Common myeloid progenitor, CD34-positive (primary cell): ENCODE measurements at regions not wholly inside any gene's neighbourhood (a gene's known extent, or its start where the extent isn't known, plus 50 kb on each side); places are given as distances from the start of the nearest gene placed in this dataset.
"Not testable (repeated sequence)": the region's sequence is repeated elsewhere in the genome, so short reads cannot be mapped to it uniquely, and the experiment has no call there.

Source experiments
- CTCF ChIA-PET: fragments of 350-600 bp; sonication (Branson Sonifier 250); formaldehyde crosslinking; loops from one replicate; lab custom pipeline; 2021; ENCODE audit warnings: antibody characterized with exemption; lab: Charles Lee
- POLR2A ChIA-PET: fragments of 350-600 bp; sonication (Branson Sonifier 250); formaldehyde crosslinking; loops from one replicate; lab custom pipeline; 2021; ENCODE audit warnings: antibody characterized with exemption; lab: Charles Lee
- DNase-seq, 3 donors: peaks; one replicate each; pipeline versions ENCODE4 v3.0.0 to v3.0.0-alpha.2; 2013
- H3K27ac ChIP-seq, 2 experiments: 1 replicate in 1 of 2; 2 replicates in 1 of 2; pipeline ENCODE4 v1.7.0; 2013; ENCODE audit warnings: inconsistent platforms in 2 of 2, low read length in 2 of 2, mild to moderate bottlenecking in 2 of 2, low read depth in 1 of 2, moderate library complexity in 1 of 2; ENCODE audit not compliant: severe bottlenecking in 2 of 2, insufficient read depth in 1 of 2, poor library complexity in 1 of 2
- H3K27me3 ChIP-seq, 5 experiments: replicated peaks in 2 of 5; 1 replicate in 3 of 5; 2 replicates in 2 of 5; pipeline versions ENCODE4 v1.6.1 to v1.7.0; 2013; ENCODE audit warnings: low read length in 4 of 5, mild to moderate bottlenecking in 2 of 5, moderate library complexity in 2 of 5, inconsistent platforms in 1 of 5; ENCODE audit not compliant: insufficient read depth in 5 of 5, control insufficient read depth in 4 of 5
- H3K36me3 ChIP-seq, 4 experiments: 1 replicate in 2 of 4; 2 replicates in 2 of 4; pipeline versions ENCODE4 v1.6.1 to v1.7.0; 2013; ENCODE audit warnings: low read length in 3 of 4, control low read depth in 1 of 4, mild to moderate bottlenecking in 1 of 4; ENCODE audit not compliant: control insufficient read depth in 4 of 4, insufficient read depth in 4 of 4
- H3K4me1 ChIP-seq, 4 experiments: 1 replicate in 3 of 4; 2 replicates in 1 of 4; pipeline versions ENCODE4 v1.6.1 to v1.7.1; 2013; ENCODE audit warnings: low read length in 3 of 4, mild to moderate bottlenecking in 3 of 4, control low read depth in 1 of 4, inconsistent platforms in 1 of 4, moderate library complexity in 1 of 4; ENCODE audit not compliant: control insufficient read depth in 4 of 4, insufficient read depth in 4 of 4; ENCODE audit errors: control extremely low read depth in 1 of 4
- H3K4me3 ChIP-seq, 7 experiments: 1 replicate in 4 of 7; 2 replicates in 3 of 7; pipeline versions ENCODE4 v1.5.1 to v1.7.0; 2013; ENCODE audit warnings: mild to moderate bottlenecking in 7 of 7, low read length in 6 of 7, moderate library complexity in 6 of 7, inconsistent platforms in 2 of 7, low read depth in 2 of 7, control low read depth in 1 of 7; ENCODE audit not compliant: insufficient read depth in 4 of 7, control insufficient read depth in 1 of 7; ENCODE audit errors: extremely low read depth in 1 of 7
- H3K9me3 ChIP-seq, 5 experiments: 1 replicate in 4 of 5; 2 replicates in 1 of 5; pipeline versions ENCODE4 v1.6.1 to v1.7.1; 2013; ENCODE audit warnings: low read length in 4 of 5, mild to moderate bottlenecking in 2 of 5, inconsistent platforms in 1 of 5, low read depth in 1 of 5, moderate library complexity in 1 of 5; ENCODE audit not compliant: control insufficient read depth in 4 of 5, insufficient read depth in 2 of 5; ENCODE audit errors: control extremely low read depth in 1 of 5
- WGBS: methylation state at CpG from one replicate; pipeline ENCODE4 v1.1.5; 2013; ENCODE audit not compliant: insufficient coverage; 5-methylcytosine and 5-hydroxymethylcytosine counted together

- WGBS, result 82% methylated on average over 2 of the region's 3 CpGs
- H3K4me1 ChIP-seq, result no peaks in the 10 kb centered on the region
These were observed 347.9 kb upstream of the ATP10A start for GRCh38 chr15:26210980-26211379.

GRCh38 chr15:26201177-26201858 is 338.2 kb upstream of the ATP10A start:
- H3K4me3 ChIP-seq, result no peak overlapping the region
- H3K9me3 ChIP-seq, result no peaks in the 10 kb centered on the region
- no peak for DNase-seq
- 72% methylated on average over 6 of the region's 9 CpGs for WGBS
- H3K4me1 ChIP-seq, result no peaks in the 10 kb centered on the region
- CTCF ChIA-PET, result no interaction called here
- POLR2A ChIA-PET, result no interaction called here
- H3K36me3 ChIP-seq, result no peaks in the 10 kb centered on the region
- no peak overlapping the region for H3K27ac ChIP-seq
- no peaks in the 10 kb centered on the region for H3K27me3 ChIP-seq

More at GRCh38 chr15:26210980-26211379, 347.9 kb upstream of the ATP10A start:
- CTCF ChIA-PET, result interaction anchor here (1.0 kb wide), 1 partner anchor 15 kb away, joined by 3 read pairs; no protein-coding TSS in a partner anchor
- no peak for DNase-seq
- POLR2A ChIA-PET, result no interaction called here
- no peak overlapping the region for H3K4me3 ChIP-seq
- H3K27me3 ChIP-seq, result no peaks in the 10 kb centered on the region
- H3K36me3 ChIP-seq, result no peaks in the 10 kb centered on the region
- no peak overlapping the region for H3K27ac ChIP-seq
- no peaks in the 10 kb centered on the region for H3K9me3 ChIP-seq

GRCh38 chr15:26200427-26200826 is 337.3 kb upstream of the ATP10A start:
- Histone ChIP-seq H3K4me1 (no peaks in the 10 kb centered on the region), H3K9me3 (no peaks in the 10 kb centered on the region), H3K27me3 (no peaks in the 10 kb centered on the region), H3K27ac (no peak overlapping the region), H3K36me3 (no peaks in the 10 kb centered on the region), H3K4me3 (no peak overlapping the region)
- POLR2A ChIA-PET, result no interaction called here
- CTCF ChIA-PET, result no interaction called here
- DNase-seq, result no peak
- 63% methylated on average over 7 of the region's 8 CpGs for WGBS

GRCh38 chr15:26197719-26198118 is 334.6 kb upstream of the ATP10A start:
- CTCF ChIA-PET, result no interaction called here
- no peaks in the 10 kb centered on the region for H3K36me3 ChIP-seq
- POLR2A ChIA-PET, result no interaction called here
- no peak overlapping the region for H3K4me3 ChIP-seq
- 96% methylated on average over 5 of the region's 5 CpGs for WGBS
- H3K27ac ChIP-seq, result no peak overlapping the region
- H3K27me3 ChIP-seq, result no peaks in the 10 kb centered on the region
- H3K9me3 ChIP-seq, result no peaks in the 10 kb centered on the region
- DNase-seq, result no peak
- no peaks in the 10 kb centered on the region for H3K4me1 ChIP-seq

- 67% methylated on average over 1 of the region's 1 CpG for WGBS
- CTCF ChIA-PET, result no interaction called here
- POLR2A ChIA-PET, result no interaction called here
These were observed 333.9 kb upstream of the ATP10A start for GRCh38 chr15:26197060-26197459.

GRCh38 chr15:26191193-26191592 is 328.1 kb upstream of the ATP10A start:
- Histone ChIP-seq H3K27ac (no peak overlapping the region), H3K4me3 (no peak overlapping the region), H3K27me3 (no peaks in the 10 kb centered on the region), H3K9me3 (no peaks in the 10 kb centered on the region), H3K36me3 (no peaks in the 10 kb centered on the region), H3K4me1 (no peaks in the 10 kb centered on the region)
- ChIA-PET CTCF (interaction anchor here (0.7 kb wide), 1 partner anchor 9 kb away, joined by 3 read pairs; no protein-coding TSS in a partner anchor), POLR2A (no interaction called here)
- WGBS, result 67% methylated on average over 1 of the region's 2 CpGs
- DNase-seq, result no peak

More at GRCh38 chr15:26197060-26197459, 333.9 kb upstream of the ATP10A start:
- Histone ChIP-seq H3K4me3 (no peak overlapping the region), H3K27me3 (no peaks in the 10 kb centered on the region), H3K9me3 (no peaks in the 10 kb centered on the region), H3K4me1 (no peaks in the 10 kb centered on the region), H3K36me3 (no peaks in the 10 kb centered on the region), H3K27ac (no peak overlapping the region)
- DNase-seq, result no peak

GRCh38 chr15:26186138-26186537 is 323.0 kb upstream of the ATP10A start:
- CTCF ChIA-PET, POLR2A ChIA-PET, DNase-seq: not testable (repeated sequence)

More at GRCh38 chr15:26186138-26186537, 323.0 kb upstream of the ATP10A start:
- 93% methylated on average over 10 of the region's 10 CpGs for WGBS
- H3K9me3 ChIP-seq, H3K4me3 ChIP-seq, H3K27me3 ChIP-seq, H3K36me3 ChIP-seq, H3K4me1 ChIP-seq, H3K27ac ChIP-seq: not testable (repeated sequence)
